ENCODE measurements at regions not wholly inside any gene's neighbourhood (a gene's known extent, or its start where the extent isn't known, plus 50 kb on each side); places are given as distances from the start of the nearest gene placed in this dataset.

GRCh38 chr13:82962397-82962796 is 919.9 kb downstream of the SLITRK1 start:
- TF ChIP-seq NR2C2 (IDR thresholded peaks at IDR 0.05; ENCODE audit: borderline replicate concordance, control insufficient read depth, insufficient read length, low read depth) (no peak), REST (IDR thresholded peaks at IDR 0.05; ENCODE audit: low read depth, low read length) (no peak), SREBF2 (IDR thresholded peaks at IDR 0.05; ENCODE audit: low read length) (no peak), CTCF (IDR thresholded peaks at IDR 0.05 in 2 of 3, conservative IDR thresholded peaks at IDR 0.05 in 1 of 3; ENCODE audit: control insufficient read depth in 2 of 3, extremely low read depth in 1 of 3, insufficient read depth in 1 of 3, low read depth in 3 of 3, low read length in 3 of 3) (no peak), MYC (IDR thresholded peaks at IDR 0.05; ENCODE audit: insufficient read depth, insufficient read length, insufficient replicate concordance, low read length, severe bottlenecking) (no peak), BCL3 (IDR thresholded peaks at IDR 0.05; ENCODE audit: borderline replicate concordance, insufficient read depth, low read depth, low read length, poor library complexity, severe bottlenecking) (no peak)

Measured in GM12878 (cell line).